WI38 (cell line): ENCODE measurements at regions not wholly inside any gene's neighbourhood (a gene's known extent, or its start where the extent isn't known, plus 50 kb on each side); places are given as distances from the start of the nearest gene placed in this dataset.
"Not testable (repeated sequence)": the region's sequence is repeated elsewhere in the genome, so short reads cannot be mapped to it uniquely, and the experiment has no call there.

Source experiments
- H3K4me3 ChIP-seq: 2 replicates; pipeline ENCODE4 v1.5.1; 2011; ENCODE audit warnings: low read depth, mild to moderate bottlenecking, control low read depth, low read length
- CTCF ChIP-seq: IDR thresholded peaks from 2 replicates; pipeline ENCODE4 v1.5.1; 2012; ENCODE audit warnings: low read depth, mild to moderate bottlenecking, control low read depth, low read length

DNA sequence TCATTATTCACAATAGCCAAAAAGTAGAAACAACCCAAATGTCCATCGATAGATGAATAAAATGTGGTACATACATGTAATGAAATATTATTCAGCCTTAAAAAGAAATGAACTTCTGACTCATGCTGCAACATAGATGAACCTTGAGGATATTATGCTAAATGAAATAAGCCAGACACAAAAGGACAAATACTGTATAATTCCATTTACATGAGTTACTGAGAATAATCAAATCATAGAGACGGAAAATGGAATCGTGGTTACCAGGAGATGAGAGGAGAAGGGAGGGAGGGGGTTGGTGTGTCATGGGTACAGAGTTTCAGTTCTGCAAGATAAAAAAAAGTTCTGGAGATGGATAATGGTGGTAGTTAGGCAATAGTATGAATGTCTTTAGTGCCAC, 184.1 kb downstream of the PSMG1 start:
- H3K4me3 ChIP-seq: no peak overlapping the region
- TF ChIP-seq CTCF: no peak

- H3K4me3 ChIP-seq: not testable (repeated sequence)
These were observed 185.0 kb downstream of the PSMG1 start for GRCh38 chr21:38998281-38998680.

DNA sequence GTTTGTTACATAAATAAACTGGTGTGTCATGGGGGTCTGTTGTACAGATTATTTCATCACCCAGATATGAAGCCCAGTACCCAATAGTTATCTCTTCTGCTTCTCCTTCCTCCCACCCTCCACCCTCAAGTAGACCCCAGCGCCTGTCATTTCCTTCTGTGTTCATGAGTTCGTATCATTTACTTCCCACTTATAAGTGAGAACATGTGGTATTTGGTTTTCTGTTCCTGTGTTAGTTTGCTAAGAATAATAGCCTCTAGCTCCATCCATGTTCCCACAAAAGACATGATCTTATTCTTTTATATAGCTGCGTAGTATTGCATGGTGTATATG, 185.4 kb downstream of the PSMG1 start:
- H3K4me3 ChIP-seq: not testable (repeated sequence)

GRCh38 chr21:38997051-38997842, 186.0 kb downstream of the PSMG1 start:
- TF ChIP-seq CTCF: no peak
- no peak overlapping the region for H3K4me3 ChIP-seq

DNA sequence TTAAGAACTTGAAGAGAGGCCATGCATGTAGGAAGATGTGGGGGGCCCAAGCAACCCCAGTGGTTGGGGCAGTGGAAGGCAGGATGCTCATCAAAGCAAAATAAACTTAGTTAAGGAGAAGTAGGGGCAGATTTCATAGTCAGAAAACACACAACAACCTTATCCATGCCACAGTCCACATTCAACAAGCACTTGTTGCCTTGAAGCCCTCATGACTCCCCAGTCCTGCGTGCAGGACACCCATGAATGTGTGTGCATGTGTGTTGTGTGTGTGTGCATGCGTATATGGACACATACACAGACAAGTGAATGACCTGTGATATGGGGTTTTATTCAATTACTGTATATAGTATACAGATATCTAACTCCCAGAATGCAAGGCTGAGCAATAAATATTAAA, 186.9 kb downstream of the PSMG1 start:
- no peak overlapping the region for H3K4me3 ChIP-seq
- no peak for TF ChIP-seq CTCF

DNA sequence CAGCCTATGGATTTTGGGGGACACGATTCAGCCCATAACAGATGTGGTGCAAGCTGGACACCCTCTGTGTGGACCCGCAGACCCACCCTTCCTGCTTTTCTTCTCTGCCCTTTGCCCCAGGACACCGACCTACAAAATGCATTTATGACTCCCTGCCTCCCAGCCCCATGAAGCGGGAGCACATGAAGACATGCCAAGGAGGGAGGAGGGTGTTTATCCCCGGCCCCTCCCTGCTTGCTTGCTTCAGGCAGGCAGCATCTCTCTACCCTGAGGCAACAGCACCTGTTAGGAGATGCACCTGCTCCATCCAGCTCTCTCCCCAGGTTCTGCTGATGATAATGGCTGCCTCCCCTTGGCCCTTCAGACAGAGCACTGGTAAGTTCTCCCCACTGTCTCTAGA, 187.5 kb downstream of the PSMG1 start:
- TF ChIP-seq CTCF: no peak

DNA sequence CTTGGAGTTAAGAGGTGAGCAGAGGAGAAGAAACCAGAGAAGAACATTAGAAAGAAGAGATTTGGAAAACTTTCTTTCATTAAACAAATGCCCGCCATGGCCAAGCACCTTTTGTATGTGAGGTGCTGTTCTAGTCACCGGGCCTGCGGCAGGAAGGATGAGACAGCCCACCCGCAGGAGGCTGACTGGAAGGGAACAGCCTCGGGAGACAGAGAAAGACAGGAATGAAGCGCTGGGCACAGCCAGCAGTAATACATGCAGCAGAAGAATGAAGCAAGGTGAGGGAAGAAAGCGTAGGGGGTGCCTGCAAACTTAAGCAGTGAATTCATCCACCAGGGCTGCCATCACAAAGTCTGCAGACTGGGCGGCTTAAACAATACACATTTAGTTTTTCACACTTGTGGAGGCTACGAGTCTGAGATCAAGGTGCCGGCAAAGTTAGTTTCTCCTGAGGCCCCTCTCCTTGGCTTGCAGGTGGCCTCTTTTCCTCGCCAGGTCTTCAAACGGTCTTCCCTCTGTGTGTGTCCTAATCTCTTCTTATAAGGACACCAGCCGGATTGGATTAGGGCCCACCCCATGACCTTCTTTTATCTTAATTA, 188.1 kb downstream of the PSMG1 start:
- no peak overlapping the region for H3K4me3 ChIP-seq
- no peak for TF ChIP-seq CTCF

More for the DNA sequence above, 187.5 kb downstream of the PSMG1 start:
- no peak overlapping the region for H3K4me3 ChIP-seq

- H3K4me3 ChIP-seq: no peak overlapping the region
- TF ChIP-seq CTCF: no peak
These were observed 188.3 kb downstream of the ETS2 start for GRCh38 chr21:38994042-38994441.
